Psoas muscle (tissue), 7 donors: ENCODE measurements at regions not wholly inside any gene's neighbourhood (a gene's known extent, or its start where the extent isn't known, plus 50 kb on each side); places are given as distances from the start of the nearest gene placed in this dataset.

ENCODE experiments used
- ATAC-seq, 4 donors: fragments of 200-7000 bp; cut with Tn5 transposase; one replicate each; pipeline ENCODE4 v1.9.1; 2020; ENCODE audit warnings: moderate library complexity in 3 of 4, mild to moderate bottlenecking in 2 of 4
- DNase-seq, 2 donors: peaks; one replicate each; pipeline ENCODE4 v3.0.0-alpha.2; 2020
- H3K27ac ChIP-seq: fragments of 200-600 bp; one replicate; pipeline ENCODE4 v1.8.0; 2022
- H3K27me3 ChIP-seq, 3 donors: fragments of 200-600 bp in 1 of 3; one replicate each; pipeline versions ENCODE4 v1.6.1 to v1.8.0; 2013 to 2022; ENCODE audit warnings: low read length in 2 of 3, mild to moderate bottlenecking in 2 of 3, moderate library complexity in 1 of 3; ENCODE audit not compliant: insufficient read depth in 3 of 3
- H3K36me3 ChIP-seq, 2 donors: fragments of 200-600 bp in 1 of 2; one replicate each; pipeline versions ENCODE4 v1.6.1 to v1.8.0; 2013 to 2022; ENCODE audit warnings: low read depth in 1 of 2, mild to moderate bottlenecking in 1 of 2, moderate library complexity in 1 of 2; ENCODE audit not compliant: insufficient read depth in 1 of 2
- H3K4me1 ChIP-seq: fragments of 200-600 bp; one replicate; pipeline ENCODE4 v1.8.0; 2022
- H3K4me3 ChIP-seq: fragments of 200-600 bp; one replicate; pipeline ENCODE4 v1.8.0; 2022; ENCODE audit warnings: mild to moderate bottlenecking
- H3K9me3 ChIP-seq: fragments of 200-600 bp; one replicate; pipeline ENCODE4 v1.8.0; 2022
- WGBS, 3 donors: extraction: QIAGEN DNeasy Blood & Tissue Kit; methylation state at CpG; one replicate each; pipeline versions ENCODE4 v1.1.6 to v1.1.7; 2013; 5-methylcytosine and 5-hydroxymethylcytosine counted together
- intact Hi-C, 2 donors: fragments of 100-400 bp; cut with DNase I; formaldehyde crosslinking; loops; one replicate each; pipeline versions ENCODE4 v1.11.0 to v1.14.2; 2022
- TF ChIP-seq, protein P1 (sequence below): fragments of 200-600 bp; IDR thresholded peaks from one replicate; pipeline ENCODE4 v1.8.0; 2022; ENCODE audit warnings: antibody characterized with exemption
- donor health status: healthy with polysubstance abuse.
- donor health status: DM: no; HTN: no; CAD: no; lungs with moderate emphysema.
- donor health status: Bipolar disorder and iron deficiency.
- donor health status: healthy.
- donor health status: DM: yes; HTN: yes; CAD: no.
- donor health status: DM: no; HTN: no; CAD: no.
- donor health status: DM: yes; HTN: yes; CAD: no.

DNA sequence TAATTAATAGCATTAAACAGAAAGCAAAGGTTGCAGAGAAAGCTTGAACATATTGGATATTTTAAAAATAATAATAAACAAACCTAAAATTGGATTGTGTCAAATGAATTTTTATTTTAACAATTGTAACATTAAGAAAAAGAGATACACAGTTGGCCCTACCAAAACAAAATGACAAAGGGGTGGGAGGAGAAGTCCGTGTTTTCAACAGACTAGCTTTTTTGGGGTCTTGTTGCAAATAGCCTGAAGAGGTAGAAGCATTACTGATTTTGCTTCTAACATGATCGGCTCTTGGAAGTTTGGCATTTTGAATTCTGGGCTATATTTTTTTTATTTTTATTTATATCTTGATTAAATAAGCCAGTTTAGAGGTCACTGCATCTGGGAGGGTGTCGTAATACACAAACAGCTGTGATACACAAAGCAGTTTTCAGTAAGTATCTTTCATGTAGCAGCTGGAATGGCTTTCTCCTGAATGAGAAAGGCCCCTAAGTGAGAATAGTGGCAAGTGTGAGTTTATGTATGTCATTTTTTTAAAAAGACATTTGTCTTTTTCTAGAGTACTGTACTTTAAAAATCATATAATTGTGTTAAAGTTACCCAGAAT, 85.5 kb upstream of the ZNF217 start:
- ATAC-seq = no peak
- Histone ChIP-seq H3K9me3 (no peaks in the 10 kb centered on the region), H3K36me3 (no peaks in the 10 kb centered on the region), H3K27ac (no peak overlapping the region), H3K4me1 (no peaks in the 10 kb centered on the region), H3K27me3 (no peaks in the 10 kb centered on the region), H3K4me3 (no peak overlapping the region)
- 43 to 60% (median 51%) methylated on average over 3 of the region's 3 CpGs for WGBS, 3 donors
- TF ChIP-seq, protein P1, sequence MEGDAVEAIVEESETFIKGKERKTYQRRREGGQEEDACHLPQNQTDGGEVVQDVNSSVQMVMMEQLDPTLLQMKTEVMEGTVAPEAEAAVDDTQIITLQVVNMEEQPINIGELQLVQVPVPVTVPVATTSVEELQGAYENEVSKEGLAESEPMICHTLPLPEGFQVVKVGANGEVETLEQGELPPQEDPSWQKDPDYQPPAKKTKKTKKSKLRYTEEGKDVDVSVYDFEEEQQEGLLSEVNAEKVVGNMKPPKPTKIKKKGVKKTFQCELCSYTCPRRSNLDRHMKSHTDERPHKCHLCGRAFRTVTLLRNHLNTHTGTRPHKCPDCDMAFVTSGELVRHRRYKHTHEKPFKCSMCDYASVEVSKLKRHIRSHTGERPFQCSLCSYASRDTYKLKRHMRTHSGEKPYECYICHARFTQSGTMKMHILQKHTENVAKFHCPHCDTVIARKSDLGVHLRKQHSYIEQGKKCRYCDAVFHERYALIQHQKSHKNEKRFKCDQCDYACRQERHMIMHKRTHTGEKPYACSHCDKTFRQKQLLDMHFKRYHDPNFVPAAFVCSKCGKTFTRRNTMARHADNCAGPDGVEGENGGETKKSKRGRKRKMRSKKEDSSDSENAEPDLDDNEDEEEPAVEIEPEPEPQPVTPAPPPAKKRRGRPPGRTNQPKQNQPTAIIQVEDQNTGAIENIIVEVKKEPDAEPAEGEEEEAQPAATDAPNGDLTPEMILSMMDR = no peak
- intact Hi-C loops = no loop called here
- DNase-seq = no peak

DNA sequence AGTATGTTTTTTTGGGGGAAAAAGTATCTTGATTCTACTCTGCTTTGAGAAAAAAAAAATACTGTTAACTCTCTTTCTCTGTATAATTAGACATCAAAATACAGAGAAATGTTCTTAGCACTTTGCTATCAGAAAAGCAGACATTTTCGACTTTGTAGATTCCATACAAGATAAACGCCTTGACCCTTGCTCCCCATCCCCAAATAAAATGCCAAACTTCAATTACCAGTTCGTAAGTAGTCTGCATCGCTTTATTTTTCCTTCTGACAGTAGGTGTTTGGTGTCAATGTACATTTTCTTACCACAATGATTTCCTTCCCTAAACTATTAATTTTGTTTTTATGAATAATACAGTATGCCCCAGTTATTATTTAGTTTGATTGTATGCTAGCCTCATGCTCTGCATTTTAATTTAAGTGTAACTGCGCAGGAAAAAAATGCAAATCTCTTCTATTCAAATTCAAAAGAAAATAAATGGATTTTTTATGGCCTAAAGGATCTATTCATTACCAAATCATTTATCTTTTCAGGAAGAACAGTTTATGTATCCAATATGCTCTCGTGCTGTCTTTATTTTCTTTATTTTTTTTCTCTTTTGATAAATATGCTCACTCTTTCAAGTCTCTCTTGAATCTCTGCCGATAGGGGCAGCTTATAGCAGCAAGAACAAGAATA, 84.8 kb upstream of the ZNF217 start:
- WGBS, 3 donors = 78 to 80% (median 78%) methylated on average over 7 of the region's 7 CpGs
- no peak overlapping the region for H3K27ac ChIP-seq
- no peaks in the 10 kb centered on the region for H3K4me1 ChIP-seq
- ATAC-seq = no peak
- no peak for DNase-seq
- no peak overlapping the region for H3K4me3 ChIP-seq
- TF ChIP-seq, protein P1 = no peak
- H3K27me3 ChIP-seq = no peaks in the 10 kb centered on the region
- intact Hi-C loops = no loop called here
- no peaks in the 10 kb centered on the region for H3K9me3 ChIP-seq
- H3K36me3 ChIP-seq = no peaks in the 10 kb centered on the region

DNA sequence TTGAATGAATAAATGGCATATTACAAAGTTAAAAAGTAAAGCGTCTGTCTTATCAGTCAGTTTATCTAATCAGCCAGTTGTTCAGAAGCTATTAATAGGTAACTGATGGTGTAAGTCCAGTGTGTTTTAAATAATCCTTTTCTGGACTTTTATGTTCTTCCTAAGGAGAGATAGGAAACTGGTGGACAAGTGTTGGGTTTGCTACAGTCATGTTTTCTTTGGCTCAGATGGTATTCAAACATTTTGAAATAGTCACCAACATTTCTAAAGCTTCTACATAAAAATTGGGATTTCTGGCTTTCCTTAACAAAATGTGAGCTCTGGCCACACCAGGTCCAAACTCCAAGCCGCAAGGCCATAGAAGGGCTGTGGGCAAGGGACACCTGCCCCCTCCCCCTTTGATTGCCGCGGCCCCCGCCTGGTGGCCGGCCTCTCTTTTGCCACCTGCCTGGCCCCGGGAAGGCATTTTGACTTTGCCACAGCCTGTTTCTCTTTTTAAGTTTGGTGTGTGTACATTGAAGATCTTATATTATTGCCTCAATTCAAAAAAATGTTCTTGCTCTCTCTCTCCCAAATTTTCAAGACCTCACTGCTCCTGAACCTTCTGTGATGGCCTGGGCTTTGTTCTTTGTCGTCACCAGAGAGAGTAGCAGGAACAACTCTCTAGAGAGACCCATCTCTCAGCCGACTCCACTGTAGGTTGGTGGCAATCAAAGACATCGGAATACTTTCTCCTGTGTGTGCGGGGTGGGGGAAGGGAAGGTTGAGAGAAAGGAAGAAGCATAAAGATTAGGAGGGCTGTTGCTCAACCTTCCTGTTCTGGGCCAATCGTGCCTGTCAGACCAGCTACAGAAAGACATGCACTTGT, 84.0 kb upstream of the ZNF217 start:
- H3K4me3 ChIP-seq = no peak overlapping the region
- WGBS, 3 donors = 59 to 65% (median 64%) methylated on average over 12 of the region's 12 CpGs
- no peaks in the 10 kb centered on the region for H3K27me3 ChIP-seq
- H3K36me3 ChIP-seq = no peaks in the 10 kb centered on the region
- no peaks in the 10 kb centered on the region for H3K4me1 ChIP-seq
- intact Hi-C loops = no loop called here
- TF ChIP-seq, protein P1 = no peak
- ATAC-seq (no peak), DNase-seq (no peak)
- H3K27ac ChIP-seq = no peak overlapping the region
- H3K9me3 ChIP-seq = no peaks in the 10 kb centered on the region

DNA sequence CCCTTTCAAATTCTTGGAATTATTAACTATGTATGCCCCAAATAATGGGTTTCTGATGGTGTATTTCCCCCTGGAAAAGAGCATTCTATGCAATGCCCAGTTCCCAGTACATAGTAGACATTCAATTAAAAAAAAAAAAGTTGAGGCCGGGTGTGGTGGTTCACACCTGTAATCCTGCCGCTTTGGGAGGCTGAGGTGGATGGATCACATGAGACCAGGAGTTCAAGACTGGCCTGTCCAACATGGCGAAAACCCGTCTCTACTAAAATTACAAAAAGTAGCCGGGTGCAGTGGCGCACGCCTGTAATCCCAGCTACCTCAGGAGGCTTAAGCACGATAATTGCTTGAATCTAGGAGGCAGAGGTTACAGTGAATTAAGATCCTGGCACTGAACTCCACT, 83.3 kb upstream of the ZNF217 start:
- no peaks in the 10 kb centered on the region for H3K4me1 ChIP-seq
- H3K9me3 ChIP-seq = no peaks in the 10 kb centered on the region
- H3K36me3 ChIP-seq = no peaks in the 10 kb centered on the region
- intact Hi-C loops = no loop called here
- no peak for DNase-seq
- TF ChIP-seq, protein P1 = no peak
- ATAC-seq = no peak
- H3K27me3 ChIP-seq = no peaks in the 10 kb centered on the region
- 82 to 90% (median 86%) methylated on average over 8 of the region's 8 CpGs for WGBS, 3 donors
- H3K4me3 ChIP-seq = no peak overlapping the region
- no peak overlapping the region for H3K27ac ChIP-seq
